IMR-90 (cell line): ENCODE measurements at regions not wholly inside any gene's neighbourhood (a gene's known extent, or its start where the extent isn't known, plus 50 kb on each side); places are given as distances from the start of the nearest gene placed in this dataset.

Experiments
- ATAC-seq: fragments of 200-7000 bp; cut with Tn5 transposase; 2 replicates; pipeline ENCODE4 v1.9.1; 2020; ENCODE audit warnings: low read depth, mild to moderate bottlenecking, moderate library complexity
- BruUV-seq: library from RNA; stranded (reverse); fragments of 400-500 nt; replicated peaks from 2 replicates; lab custom pipeline; 2021; lab: Mats Ljungman, UMichigan
- CTCF ChIA-PET: fragments of 300-600 bp; formaldehyde crosslinking; extraction: SDS; loops from one replicate; lab custom pipeline; 2021; ENCODE audit warnings: antibody characterized with exemption; lab: Yijun Ruan, JAX
- POLR2A ChIA-PET: fragments of 300-600 bp; sonication (Branson Sonifier 250); formaldehyde crosslinking; loops from one replicate; lab custom pipeline; 2022; ENCODE audit warnings: antibody characterized with exemption; ENCODE audit not compliant: unreplicated experiment; lab: Charles Lee
- DNase-seq: peaks from one replicate; pipeline ENCODE4 v3.0.0; 2013
- H2AFZ ChIP-seq: replicated peaks from 2 replicates; pipeline ENCODE3; 2013; ENCODE audit warnings: low read length, mild to moderate bottlenecking; ENCODE audit not compliant: poor library complexity
- H2AK5ac ChIP-seq: 2 replicates; pipeline ENCODE4 v1.6.1; 2013; ENCODE audit warnings: low read depth, low read length, inconsistent platforms
- H2AK9ac ChIP-seq: replicated peaks from 2 replicates; pipeline ENCODE3; 2013; ENCODE audit warnings: mild to moderate bottlenecking, low read depth, low read length, moderate library complexity; ENCODE audit not compliant: poor library complexity
- H2BK120ac ChIP-seq: 2 replicates; pipeline ENCODE4 v1.6.1; 2013; ENCODE audit warnings: low read depth, low read length, inconsistent platforms
- H2BK15ac ChIP-seq: 3 replicates; pipeline ENCODE4 v1.6.1; 2013; ENCODE audit warnings: low read depth, low read length, inconsistent platforms
- H2BK20ac ChIP-seq: 2 replicates; pipeline ENCODE4 v1.6.1; 2013; ENCODE audit warnings: low read depth, mild to moderate bottlenecking, inconsistent platforms, low read length, moderate library complexity
- H2BK5ac ChIP-seq: 2 replicates; pipeline ENCODE4 v1.6.1; 2013; ENCODE audit warnings: mild to moderate bottlenecking, low read depth, low read length, inconsistent platforms; ENCODE audit not compliant: poor library complexity, severe bottlenecking
- H3K14ac ChIP-seq: replicated peaks from 2 replicates; pipeline ENCODE4 v1.6.1; 2013; ENCODE audit warnings: low read depth, low read length, inconsistent platforms
- H3K18ac ChIP-seq: 2 replicates; pipeline ENCODE4 v1.6.1; 2013; ENCODE audit warnings: low read depth, low read length, control low read depth
- H3K23ac ChIP-seq: 2 replicates; pipeline ENCODE4 v1.6.1; 2013; ENCODE audit warnings: low read depth, low read length, inconsistent platforms
- H3K27ac ChIP-seq: 2 replicates; pipeline ENCODE4 v1.5.1; 2013; ENCODE audit warnings: mild to moderate bottlenecking, control low read depth, low read length; ENCODE audit not compliant: insufficient read depth
- H3K27me3 ChIP-seq: 2 replicates; pipeline ENCODE4 v1.6.1; 2013; ENCODE audit warnings: low read length; ENCODE audit not compliant: control insufficient read depth, insufficient read depth
- H3K36me3 ChIP-seq: 2 replicates; pipeline ENCODE4 v1.6.1; 2013; ENCODE audit warnings: low read length, mixed read lengths; ENCODE audit not compliant: control insufficient read depth, insufficient read depth
- H3K4ac ChIP-seq: 2 replicates; pipeline ENCODE4 v1.6.1; 2013; ENCODE audit warnings: low read depth, low read length, inconsistent platforms
- H3K4me1 ChIP-seq: 2 replicates; pipeline ENCODE4 v1.6.1; 2013; ENCODE audit warnings: low read length, mixed read lengths; ENCODE audit not compliant: control insufficient read depth, insufficient read depth
- H3K4me2 ChIP-seq: 2 replicates; pipeline ENCODE4 v1.6.1; 2013; ENCODE audit warnings: low read depth, mild to moderate bottlenecking, control low read depth, low read length, moderate library complexity
- H3K4me3 ChIP-seq: 2 replicates; pipeline ENCODE4 v1.5.1; 2013; ENCODE audit warnings: low read depth, mild to moderate bottlenecking, control low read depth, low read length, moderate library complexity; ENCODE audit not compliant: insufficient read depth
- H3K56ac ChIP-seq: 2 replicates; pipeline ENCODE4 v1.6.1; 2013; ENCODE audit warnings: low read length, inconsistent platforms; ENCODE audit not compliant: insufficient read depth; ENCODE audit errors: extremely low read depth
- H3K79me1 ChIP-seq, 2 experiments: 2 replicates each; pipeline ENCODE4 v1.6.1; 2013; ENCODE audit warnings: low read length in 2 of 2, inconsistent platforms in 1 of 2, low read depth in 1 of 2
- H3K9ac ChIP-seq: 2 replicates; pipeline ENCODE4 v1.6.1; 2013; ENCODE audit warnings: low read depth, low read length, control low read depth
- H3K9me1 ChIP-seq: 2 replicates; pipeline ENCODE4 v1.6.1; 2013; ENCODE audit warnings: low read length, inconsistent platforms; ENCODE audit not compliant: insufficient read depth
- H3K9me3 ChIP-seq: 2 replicates; pipeline ENCODE4 v1.6.1; 2013; ENCODE audit warnings: low read length; ENCODE audit not compliant: control insufficient read depth, insufficient read depth
- H4K20me1 ChIP-seq: 2 replicates; pipeline ENCODE4 v1.6.1; 2013; ENCODE audit warnings: low read length, inconsistent platforms; ENCODE audit not compliant: insufficient read depth
- H4K5ac ChIP-seq: 2 replicates; pipeline ENCODE4 v1.6.1; 2013; ENCODE audit warnings: mild to moderate bottlenecking, low read depth, low read length, control low read depth
- H4K8ac ChIP-seq, 2 experiments: 2 replicates each; pipeline ENCODE4 v1.6.1; 2013; ENCODE audit warnings: low read depth in 2 of 2, low read length in 2 of 2, control low read depth in 1 of 2, inconsistent platforms in 1 of 2
- H4K91ac ChIP-seq: 2 replicates; pipeline ENCODE4 v1.6.1; 2013; ENCODE audit warnings: low read depth, low read length, inconsistent platforms; ENCODE audit not compliant: insufficient read depth
- CEBPB ChIP-seq: IDR thresholded peaks from 2 replicates; pipeline ENCODE4 v1.6.1; 2012; ENCODE audit warnings: low read depth, low read length, improper control_type of control experiment
- CHD1 ChIP-seq: IDR thresholded peaks from 2 replicates; pipeline ENCODE4 v1.6.1; 2012; ENCODE audit warnings: low read depth, low read length, improper control_type of control experiment
- CTCF ChIP-seq: conservative IDR thresholded peaks from 2 replicates; pipeline ENCODE4 v1.5.1; 2012; ENCODE audit warnings: mild to moderate bottlenecking, low read depth, low read length, improper control_type of control experiment
- MAFK ChIP-seq: IDR thresholded peaks from 2 replicates; pipeline ENCODE4 v1.6.1; 2012; ENCODE audit warnings: low read depth, low read length, improper control_type of control experiment
- MAZ ChIP-seq: IDR thresholded peaks from 2 replicates; pipeline ENCODE4 v1.6.1; 2012; ENCODE audit warnings: low read depth, mild to moderate bottlenecking, low read length, improper control_type of control experiment, moderate library complexity, borderline replicate concordance
- NFE2L2 ChIP-seq: fragments of 150-350 bp; IDR thresholded peaks from 2 replicates; pipeline ENCODE4 v1.6.1; 2016; ENCODE audit warnings: low read depth, mild to moderate bottlenecking, low read length
- RAD21 ChIP-seq: IDR thresholded peaks from 2 replicates; pipeline ENCODE4 v1.6.1; 2012; ENCODE audit warnings: low read length, improper control_type of control experiment
- RCOR1 ChIP-seq: IDR thresholded peaks from 2 replicates; pipeline ENCODE4 v1.6.1; 2012; ENCODE audit warnings: mild to moderate bottlenecking, low read length, improper control_type of control experiment; ENCODE audit not compliant: insufficient replicate concordance
- USF2 ChIP-seq: fragments of 150-350 bp; IDR thresholded peaks from 2 replicates; pipeline ENCODE4 v1.6.1; 2017; ENCODE audit warnings: mild to moderate bottlenecking, antibody characterized with exemption, low read length, low read depth
- WGBS, 2 experiments: methylation state at CpG; one replicate each; pipeline versions ENCODE4 v1.1.5 to v1.1.7; 2013; ENCODE audit warnings: missing lambda C conversion rate in 2 of 2; ENCODE audit not compliant: insufficient read length in 1 of 2; ENCODE audit errors: extremely low coverage in 2 of 2; 5-methylcytosine and 5-hydroxymethylcytosine counted together
- dilution Hi-C: fragments of 300-500 bp; cut with HindIII; formaldehyde crosslinking; loops from one replicate; pipeline ENCODE4 v1.14.3; 2018; ENCODE audit warnings: low sequenced_read_pairs; ENCODE audit not compliant: unreplicated experiment
- in situ Hi-C: fragments of 300-500 bp; cut with MboI; formaldehyde crosslinking; loops from 3 replicates; pipeline ENCODE4 v1.14.3; 2019; ENCODE audit warnings: low sequenced_read_pairs, inconsistent platforms, mixed read lengths
- intact Hi-C: fragments of 100-400 bp; cut with micrococcal nuclease; formaldehyde crosslinking; loops from 2 replicates; pipeline ENCODE4 v1.10.0; 2022

GRCh38 chr15:39167164-39168058 is 413.5 kb upstream of the THBS1 start:
- CTCF ChIA-PET, result interaction anchor here (0.9 kb wide), 1 partner anchor 11 kb away, joined by 3 read pairs; no protein-coding TSS in a partner anchor
- Histone ChIP-seq H3K36me3 (no peaks in the 10 kb centered on the region), H3K79me1 (0 out of 4 replicates have a peak, but pooled peaks cover 0 to 6% of the 10 kb centered on the region in 2 experiments), H2BK20ac (peak overlapping the region; percentile 23; the same call in 1 of the 2 replicates), H4K5ac (peak overlapping the region; percentile 78; the same call in 1 of the 2 replicates), H3K14ac (0 out of 2 replicates have a peak overlapping the region, but pooled peaks have one; percentile 14), H2AK5ac (peak overlapping the region; percentile 13; the same call in 1 of the 2 replicates), H3K4me1 (peaks cover 9% of the 10 kb centered on the region), H4K8ac (peak overlapping the region in 1 of 2 experiments; percentile 6; a peak in 1 of 4 replicates), H3K9me1 (0 out of 2 replicates have a peak, but pooled peaks cover 3% of the 10 kb centered on the region), H3K9me3 (no peaks in the 10 kb centered on the region), H3K23ac (0 out of 2 replicates have a peak overlapping the region, but pooled peaks have one; percentile 6), H3K4me3 (no peak overlapping the region), H4K91ac (0 out of 2 replicates have a peak overlapping the region, but pooled peaks have one; percentile 33), H4K20me1 (no peaks in the 10 kb centered on the region), H2BK5ac (no peak overlapping the region), H3K56ac (no peak overlapping the region), H2BK15ac (peak overlapping the region; percentile 67; the same call in 1 of the 3 replicates), H2AFZ (no peak overlapping the region), H3K18ac (peak overlapping the region; percentile 90), H2AK9ac (no peak overlapping the region), H3K9ac (no peak overlapping the region), H3K4me2 (no peak overlapping the region), H3K4ac (peak overlapping the region; percentile 18; the same call in 1 of the 2 replicates), H2BK120ac (peak overlapping the region; percentile 22; the same call in 1 of the 2 replicates), H3K27ac (no peak overlapping the region), H3K27me3 (no peaks in the 10 kb centered on the region)
- TF ChIP-seq RCOR1 (no peak), CTCF (no peak), MAFK (no peak), CEBPB (no peak), CHD1 (no peak), RAD21 (no peak), NFE2L2 (no peak), MAZ (no peak), USF2 (no peak)
- dilution Hi-C loops, result no loop called here
- POLR2A ChIA-PET, result no interaction called here
- ATAC-seq (no peak), DNase-seq (no peak)
- in situ Hi-C loops, result loop anchor here (25.0 kb wide), 1 partner anchor 595 kb away; no protein-coding TSS in a partner anchor
- no CpG with 5 or more reads among the region's 4 CpGs for WGBS, 2 experiments
- intact Hi-C loops, result no loop called here
- BruUV-seq, result no TSS peak
